Nephron progenitor cell (in vitro differentiated cells): ENCODE measurements at regions not wholly inside any gene's neighbourhood (a gene's known extent, or its start where the extent isn't known, plus 50 kb on each side); places are given as distances from the start of the nearest gene placed in this dataset.

Experiments used
- DNase-seq: peaks from one replicate; pipeline ENCODE4 v3.0.0; 2021
- H3K27ac Mint-ChIP-seq: 2 replicates; pipeline ENCODE4 v1.8.0; 2021; ENCODE audit warnings: mild to moderate bottlenecking, moderate library complexity, mixed read lengths
- H3K27me3 Mint-ChIP-seq: 2 replicates; pipeline ENCODE4 v1.8.0; 2021; ENCODE audit warnings: mild to moderate bottlenecking, low read depth, mixed read lengths; ENCODE audit not compliant: poor library complexity
- H3K36me3 Mint-ChIP-seq: 2 replicates; pipeline ENCODE4 v1.8.0; 2021; ENCODE audit warnings: low read depth, mixed read lengths
- H3K4me1 Mint-ChIP-seq: 2 replicates; pipeline ENCODE4 v1.8.0; 2021; ENCODE audit warnings: mixed read lengths
- H3K4me3 Mint-ChIP-seq: 2 replicates; pipeline ENCODE4 v1.8.0; 2021; ENCODE audit warnings: mild to moderate bottlenecking, moderate library complexity, mixed read lengths
- H3K9me3 Mint-ChIP-seq: 2 replicates; pipeline ENCODE4 v1.8.0; 2021; ENCODE audit warnings: mild to moderate bottlenecking, moderate library complexity, mixed read lengths
- CTCF ChIP-seq: fragments of 200-600 bp; sonication (generic); IDR thresholded peaks from 2 replicates; pipeline ENCODE4 v1.5.0; 2021; ENCODE audit warnings: antibody characterized with exemption

- no peaks in the 10 kb centered on the region for H3K27me3 Mint-ChIP-seq
- H3K36me3 Mint-ChIP-seq, result no peaks in the 10 kb centered on the region
- no peak for DNase-seq
- TF ChIP-seq CTCF, result no peak
- H3K4me1 Mint-ChIP-seq, result no peaks in the 10 kb centered on the region
- no peak overlapping the region for H3K4me3 Mint-ChIP-seq
- no peak overlapping the region for H3K27ac Mint-ChIP-seq
- H3K9me3 Mint-ChIP-seq, result peaks cover 18% of the 10 kb centered on the region
Measured at GRCh38 chr4:144818136-144818535, 172.2 kb downstream of the HHIP start.

GRCh38 chr4:144819591-144819990, 173.6 kb downstream of the HHIP start:
- Mint-ChIP-seq H3K4me1 (no peaks in the 10 kb centered on the region), H3K27me3 (no peaks in the 10 kb centered on the region), H3K4me3 (no peak overlapping the region), H3K27ac (no peak overlapping the region), H3K36me3 (no peaks in the 10 kb centered on the region), H3K9me3 (peaks cover 8% of the 10 kb centered on the region)
- TF ChIP-seq CTCF, result no peak
- DNase-seq, result no peak

GRCh38 chr4:144820011-144820727, 174.2 kb downstream of the HHIP start:
- Mint-ChIP-seq H3K4me1 (no peaks in the 10 kb centered on the region), H3K36me3 (no peaks in the 10 kb centered on the region), H3K9me3 (peaks cover 11% of the 10 kb centered on the region), H3K4me3 (no peak overlapping the region), H3K27ac (peak overlapping the region; percentile 20), H3K27me3 (no peaks in the 10 kb centered on the region)
- no peak for DNase-seq
- TF ChIP-seq CTCF, result no peak

GRCh38 chr4:144820728-144821085, 174.8 kb downstream of the HHIP start:
- peak overlapping the region; percentile 20 for H3K27ac Mint-ChIP-seq

GRCh38 chr4:144831971-144832370, 186.0 kb downstream of the HHIP start:
- DNase-seq, result no peak
- H3K27ac Mint-ChIP-seq, result no peak overlapping the region
- no peaks in the 10 kb centered on the region for H3K4me1 Mint-ChIP-seq
- no peaks in the 10 kb centered on the region for H3K27me3 Mint-ChIP-seq
- peaks cover 3% of the 10 kb centered on the region for H3K9me3 Mint-ChIP-seq
- H3K4me3 Mint-ChIP-seq, result no peak overlapping the region
- no peak for TF ChIP-seq CTCF
- H3K36me3 Mint-ChIP-seq, result no peaks in the 10 kb centered on the region

More at GRCh38 chr4:144820728-144821085, 174.8 kb downstream of the HHIP start:
- Mint-ChIP-seq H3K27me3 (no peaks in the 10 kb centered on the region), H3K36me3 (no peaks in the 10 kb centered on the region), H3K4me3 (no peak overlapping the region), H3K4me1 (no peaks in the 10 kb centered on the region), H3K9me3 (peaks cover 12% of the 10 kb centered on the region)
- no peak for DNase-seq
- TF ChIP-seq CTCF, result no peak

GRCh38 chr4:144845411-144845810, 199.5 kb downstream of the HHIP start:
- peaks cover 25% of the 10 kb centered on the region for H3K9me3 Mint-ChIP-seq
- H3K27ac Mint-ChIP-seq, result no peak overlapping the region
- peaks cover 2% of the 10 kb centered on the region for H3K27me3 Mint-ChIP-seq
- H3K36me3 Mint-ChIP-seq, result no peaks in the 10 kb centered on the region
- H3K4me3 Mint-ChIP-seq, result no peak overlapping the region
- no peak for DNase-seq
- no peaks in the 10 kb centered on the region for H3K4me1 Mint-ChIP-seq
- TF ChIP-seq CTCF, result no peak
